Fibroblast of pulmonary artery (primary cell): ENCODE measurements at regions not wholly inside any gene's neighbourhood (a gene's known extent, or its start where the extent isn't known, plus 50 kb on each side); places are given as distances from the start of the nearest gene placed in this dataset.

Experiments
- DNase-seq: peaks from one replicate; pipeline ENCODE4 v3.0.0-alpha.2; 2010; ENCODE audit warnings: low read depth
- H3K4me3 ChIP-seq: replicated peaks from 2 replicates; pipeline ENCODE4 v1.5.1; 2011; ENCODE audit warnings: low read depth, mild to moderate bottlenecking, control low read depth, low read length, moderate library complexity
- CTCF ChIP-seq: IDR thresholded peaks from 2 replicates; pipeline ENCODE4 v1.5.1; 2011; ENCODE audit warnings: mild to moderate bottlenecking, control low read depth, low read length, inconsistent platforms; ENCODE audit errors: missing control alignments

- no peak for DNase-seq
- TF ChIP-seq CTCF: no peak
- no peak overlapping the region for H3K4me3 ChIP-seq
Observed at GRCh38 chr18:64712035-64712434, 563.1 kb upstream of the LINC00305 start.

GRCh38 chr18:64710105-64710861 lies 561.4 kb upstream of the LINC00305 start:
- no peak overlapping the region for H3K4me3 ChIP-seq
- no peak for DNase-seq
- TF ChIP-seq CTCF: no peak

GRCh38 chr18:64707052-64707451 lies 558.2 kb upstream of the LINC00305 start:
- TF ChIP-seq CTCF: no peak
- DNase-seq: no peak
- H3K4me3 ChIP-seq: no peak overlapping the region

GRCh38 chr18:64699081-64699480 lies 550.2 kb upstream of the LINC00305 start:
- DNase-seq: no peak
- no peak overlapping the region for H3K4me3 ChIP-seq
- TF ChIP-seq CTCF: no peak

GRCh38 chr18:64695851-64696553 lies 547.1 kb upstream of the LINC00305 start:
- no peak overlapping the region for H3K4me3 ChIP-seq
- no peak for DNase-seq
- no peak for TF ChIP-seq CTCF

- no peak for DNase-seq
Observed at GRCh38 chr18:64693766-64694165, 544.9 kb upstream of the LINC00305 start.

More at GRCh38 chr18:64693766-64694165, 544.9 kb upstream of the LINC00305 start:
- TF ChIP-seq CTCF: no peak
- H3K4me3 ChIP-seq: no peak overlapping the region
